Ovary (tissue), 3 donors: ENCODE measurements at regions not wholly inside any gene's neighbourhood (a gene's known extent, or its start where the extent isn't known, plus 50 kb on each side); places are given as distances from the start of the nearest gene placed in this dataset.

Source experiments
- EP300 ChIP-seq: sonication (generic); formaldehyde crosslinking; IDR thresholded peaks from one replicate; pipeline ENCODE4 v1.6.1; 2017; ENCODE audit warnings: antibody characterized with exemption
- TF ChIP-seq, protein P1 (sequence below), 3 donors: fragments of 450-650 bp in 2 of 3; fragments of 200-600 bp in 1 of 3; IDR thresholded peaks; one replicate each; pipeline versions ENCODE4 v1.5.1 to v1.8.0; 2016 to 2022; ENCODE audit warnings: antibody characterized with exemption in 3 of 3, mild to moderate bottlenecking in 1 of 3
- donor health status: DM: no; HTN: no; CAD: no.

GRCh38 chr1:192476802-192477298 lies 98.7 kb upstream of the RGS1 start:
- TF ChIP-seq, protein P1, sequence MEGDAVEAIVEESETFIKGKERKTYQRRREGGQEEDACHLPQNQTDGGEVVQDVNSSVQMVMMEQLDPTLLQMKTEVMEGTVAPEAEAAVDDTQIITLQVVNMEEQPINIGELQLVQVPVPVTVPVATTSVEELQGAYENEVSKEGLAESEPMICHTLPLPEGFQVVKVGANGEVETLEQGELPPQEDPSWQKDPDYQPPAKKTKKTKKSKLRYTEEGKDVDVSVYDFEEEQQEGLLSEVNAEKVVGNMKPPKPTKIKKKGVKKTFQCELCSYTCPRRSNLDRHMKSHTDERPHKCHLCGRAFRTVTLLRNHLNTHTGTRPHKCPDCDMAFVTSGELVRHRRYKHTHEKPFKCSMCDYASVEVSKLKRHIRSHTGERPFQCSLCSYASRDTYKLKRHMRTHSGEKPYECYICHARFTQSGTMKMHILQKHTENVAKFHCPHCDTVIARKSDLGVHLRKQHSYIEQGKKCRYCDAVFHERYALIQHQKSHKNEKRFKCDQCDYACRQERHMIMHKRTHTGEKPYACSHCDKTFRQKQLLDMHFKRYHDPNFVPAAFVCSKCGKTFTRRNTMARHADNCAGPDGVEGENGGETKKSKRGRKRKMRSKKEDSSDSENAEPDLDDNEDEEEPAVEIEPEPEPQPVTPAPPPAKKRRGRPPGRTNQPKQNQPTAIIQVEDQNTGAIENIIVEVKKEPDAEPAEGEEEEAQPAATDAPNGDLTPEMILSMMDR (IDR thresholded peaks at IDR 0.05) = no peak
- no peak for TF ChIP-seq EP300
